ENCODE measurements at regions not wholly inside any gene's neighbourhood (a gene's known extent, or its start where the extent isn't known, plus 50 kb on each side); places are given as distances from the start of the nearest gene placed in this dataset.

- no peak for DNase-seq
Observed at GRCh38 chr17:5821803-5822202, 237.5 kb upstream of the NLRP1 start.

GRCh38 chr17:5822281-5823060 is 238.2 kb upstream of the NLRP1 start:
- no peak for DNase-seq

GRCh38 chr17:5823219-5823618 is 238.9 kb upstream of the NLRP1 start:
- DNase-seq: no peak

GRCh38 chr17:5825717-5826330 is 241.5 kb upstream of the NLRP1 start:
- no peak for DNase-seq

GRCh38 chr17:5826384-5826783 is 242.1 kb upstream of the NLRP1 start:
- no peak for DNase-seq

- no peak for DNase-seq
Observed at GRCh38 chr17:5830921-5831320, 239.3 kb upstream of the WSCD1 start.

- peak; percentile 74 to 93 for DNase-seq
Observed at GRCh38 chr17:5832886-5833285, 237.3 kb upstream of the WSCD1 start.

GRCh38 chr17:5837055-5837491 is 233.1 kb upstream of the WSCD1 start:
- DNase-seq: peak; percentile 68 to 76

GRCh38 chr17:5838661-5839300 is 231.4 kb upstream of the WSCD1 start:
- DNase-seq: no peak

- no peak for DNase-seq
Observed at GRCh38 chr17:5840811-5841446, 229.2 kb upstream of the WSCD1 start.

GRCh38 chr17:5841862-5842261 is 228.3 kb upstream of the WSCD1 start:
- no peak for DNase-seq

- no peak for DNase-seq
Observed at GRCh38 chr17:5843366-5844026, 226.7 kb upstream of the WSCD1 start.

GRCh38 chr17:5846001-5846400 is 224.2 kb upstream of the WSCD1 start:
- DNase-seq: no peak

GRCh38 chr17:5854871-5855554 is 215.2 kb upstream of the WSCD1 start:
- DNase-seq: no peak

- DNase-seq: no peak
Observed at GRCh38 chr17:5861246-5861645, 208.9 kb upstream of the WSCD1 start.

- DNase-seq: no peak
Observed at GRCh38 chr17:5861854-5862253, 208.3 kb upstream of the WSCD1 start.

GRCh38 chr17:5862395-5862794 is 207.8 kb upstream of the WSCD1 start:
- no peak for DNase-seq

GRCh38 chr17:5864741-5865657 is 205.2 kb upstream of the WSCD1 start:
- no peak for DNase-seq

GRCh38 chr17:5866978-5867377 is 203.2 kb upstream of the WSCD1 start:
- no peak for DNase-seq

GRCh38 chr17:5869041-5869745 is 201.0 kb upstream of the WSCD1 start:
- DNase-seq: no peak
